ENCODE measurements at regions not wholly inside any gene's neighbourhood (a gene's known extent, or its start where the extent isn't known, plus 50 kb on each side); places are given as distances from the start of the nearest gene placed in this dataset.
A peak's percentile ranks its signal among the peaks of the same experiment; 100 is the strongest.

GRCh38 chr4:1524761-1525160 is 118.5 kb upstream of the NKX1-1 start:
- DNase-seq (ENCODE audit: low spot score) = no peak

DNA sequence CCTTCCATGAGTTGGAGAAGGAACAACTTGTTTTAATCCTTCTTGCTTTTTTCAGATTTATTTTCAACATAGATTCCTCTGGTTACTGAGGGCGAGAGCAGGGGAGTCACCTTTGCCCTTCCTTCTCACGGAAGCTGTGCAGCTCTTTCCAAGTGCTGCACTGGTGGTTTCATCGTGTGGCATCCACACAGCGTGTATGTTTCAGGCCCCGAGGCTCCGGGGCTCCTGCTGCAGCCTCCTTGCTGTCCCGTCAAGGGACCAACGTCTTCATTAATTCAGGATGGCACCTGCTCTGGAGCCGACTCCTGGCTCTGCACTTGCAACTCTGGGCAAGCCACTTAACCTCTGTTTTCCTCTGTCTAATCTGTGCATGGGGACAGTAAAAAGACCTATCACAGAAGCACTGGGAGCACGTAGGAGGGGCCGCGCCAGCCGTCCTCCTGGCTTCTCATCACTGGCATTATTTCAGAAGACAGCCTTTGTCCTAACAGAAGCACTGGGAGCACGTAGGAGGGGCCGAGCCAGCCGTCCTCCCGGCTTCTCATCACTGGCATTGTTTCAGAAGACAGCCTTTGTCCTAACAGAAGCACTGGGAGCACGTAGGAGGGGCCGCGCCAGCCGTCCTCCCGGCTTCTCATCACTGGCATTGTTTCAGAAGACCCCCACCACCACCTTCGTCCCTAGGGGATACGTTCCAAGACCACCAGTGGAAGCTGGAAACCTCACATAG is 117.8 kb upstream of the NKX1-1 start:
- DNase-seq (ENCODE audit: low spot score) = no peak

DNA sequence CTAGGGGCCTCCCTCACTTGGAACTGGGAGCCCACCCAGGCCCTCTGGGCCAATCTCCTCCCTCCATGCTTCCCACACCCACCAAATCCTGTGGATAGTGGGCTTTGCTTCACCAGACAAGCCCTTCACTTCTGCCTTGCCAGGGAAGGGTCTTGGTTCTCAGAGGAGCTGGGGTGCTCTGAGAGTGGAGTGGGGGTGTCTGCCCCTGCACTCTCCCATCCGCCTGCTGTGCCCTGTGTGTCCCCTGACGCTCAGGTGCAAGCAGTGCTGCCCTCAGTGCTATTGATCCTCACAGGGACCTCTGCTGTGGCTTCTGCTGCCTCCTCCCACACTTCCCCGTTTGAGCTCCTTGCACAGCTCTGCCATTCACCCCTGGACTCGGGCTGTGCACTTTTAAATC is 117.3 kb upstream of the NKX1-1 start:
- DNase-seq (ENCODE audit: low spot score) = no peak

- no peak for DNase-seq (ENCODE audit: low spot score)
These were observed 116.8 kb upstream of the NKX1-1 start for GRCh38 chr4:1523033-1523432.

DNA sequence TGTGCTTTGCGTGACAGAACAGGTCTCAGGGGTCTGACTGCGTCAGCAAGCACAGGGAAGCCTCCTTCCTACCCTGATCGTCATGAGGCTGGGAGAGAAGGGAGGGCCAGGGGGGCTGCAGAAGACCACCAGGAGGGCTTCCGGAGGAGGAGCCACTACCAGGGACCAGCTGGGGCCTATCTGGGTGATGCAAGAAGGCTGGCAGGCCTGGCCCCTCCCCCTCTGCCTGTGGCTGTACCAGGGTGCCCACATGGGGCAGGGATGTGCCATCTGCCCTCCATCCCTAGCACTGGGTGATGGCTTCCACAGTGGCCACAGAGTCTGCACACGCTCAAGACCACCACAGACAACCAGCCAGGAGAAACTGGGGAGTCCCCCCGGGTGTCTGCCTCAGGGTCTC is 116.4 kb upstream of the NKX1-1 start:
- no peak for DNase-seq (ENCODE audit: low spot score)

DNA sequence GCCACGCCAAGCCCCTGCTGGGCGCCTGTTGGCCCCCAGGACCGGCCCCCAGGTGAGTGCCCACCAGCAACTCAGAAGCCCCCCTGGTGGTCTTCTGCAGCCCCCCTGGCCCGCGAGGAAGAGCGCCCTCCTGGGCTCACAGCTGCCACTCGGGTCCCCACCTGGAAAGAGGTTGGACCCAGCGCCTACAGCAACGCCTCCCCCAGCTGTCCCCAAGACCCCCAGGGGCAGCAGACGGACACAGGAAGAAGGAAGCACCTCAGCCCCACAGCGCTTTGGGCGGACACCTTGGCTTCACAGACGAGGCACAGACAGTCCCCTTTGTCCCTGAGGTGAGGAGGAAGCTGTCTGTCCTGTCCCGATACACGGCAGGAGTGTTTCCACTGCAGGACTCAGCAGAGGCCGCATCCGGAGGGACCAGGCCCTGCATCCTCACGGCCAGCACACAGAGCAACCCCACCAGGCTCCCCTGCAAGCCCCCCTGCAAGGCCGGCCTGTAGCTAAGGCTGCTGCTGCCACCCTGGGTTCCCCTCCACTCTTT is 115.6 kb upstream of the NKX1-1 start:
- no peak for DNase-seq (ENCODE audit: low spot score)

GRCh38 chr4:1520795-1521576 is 114.7 kb upstream of the NKX1-1 start:
- DNase-seq (ENCODE audit: low spot score) = peak; percentile 57

DNA sequence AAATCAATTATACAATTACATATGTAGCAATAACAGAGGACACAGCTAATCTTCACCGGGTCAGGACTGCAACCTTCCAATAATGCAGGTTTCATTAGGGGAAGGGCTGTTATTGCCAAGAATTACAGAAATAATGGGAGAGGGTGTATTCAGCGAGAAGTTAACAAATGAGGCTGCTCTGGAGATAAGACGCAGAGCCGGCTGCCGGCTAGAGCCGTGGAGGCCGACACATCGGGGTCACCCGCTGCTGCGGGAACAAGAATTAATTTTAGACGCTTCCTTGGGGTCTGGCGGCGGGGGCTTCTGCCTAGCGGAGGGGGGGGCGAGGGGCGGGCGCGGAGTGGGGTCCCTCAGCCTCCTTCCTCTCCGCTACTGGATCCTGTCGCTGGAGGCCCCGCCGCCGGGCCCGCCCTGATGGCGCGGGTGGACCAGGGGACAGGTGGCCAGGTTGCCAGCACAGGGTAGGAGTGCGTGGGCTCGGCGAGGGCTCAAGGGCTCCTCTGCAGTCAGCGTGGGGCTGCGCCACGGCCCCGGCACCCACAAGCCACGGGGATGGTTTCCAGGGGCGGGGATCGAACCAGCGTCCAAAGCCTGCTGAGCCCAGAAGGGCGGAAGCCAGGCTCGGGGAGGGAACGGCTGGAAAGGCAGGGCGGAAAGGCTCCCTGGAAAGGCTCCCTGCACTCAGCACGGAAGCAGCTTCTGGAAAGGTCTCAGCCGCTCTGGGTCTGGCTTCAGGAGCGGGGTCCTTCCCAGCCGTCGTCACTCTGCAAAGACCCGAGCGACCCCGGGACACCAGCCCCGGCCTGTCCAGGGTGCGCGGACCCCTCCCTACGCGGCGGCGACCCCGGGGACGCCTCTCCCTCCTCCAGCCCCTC is 113.8 kb upstream of the NKX1-1 start:
- no peak for DNase-seq (ENCODE audit: low spot score)

- DNase-seq (ENCODE audit: low spot score) = no peak
These were observed 112.9 kb upstream of the NKX1-1 start for GRCh38 chr4:1518997-1519700.

GRCh38 chr4:1517592-1518411 is 111.6 kb upstream of the NKX1-1 start:
- DNase-seq (ENCODE audit: low spot score) = no peak

- no peak for DNase-seq (ENCODE audit: low spot score)
These were observed 110.7 kb upstream of the NKX1-1 start for GRCh38 chr4:1516881-1517480.

DNA sequence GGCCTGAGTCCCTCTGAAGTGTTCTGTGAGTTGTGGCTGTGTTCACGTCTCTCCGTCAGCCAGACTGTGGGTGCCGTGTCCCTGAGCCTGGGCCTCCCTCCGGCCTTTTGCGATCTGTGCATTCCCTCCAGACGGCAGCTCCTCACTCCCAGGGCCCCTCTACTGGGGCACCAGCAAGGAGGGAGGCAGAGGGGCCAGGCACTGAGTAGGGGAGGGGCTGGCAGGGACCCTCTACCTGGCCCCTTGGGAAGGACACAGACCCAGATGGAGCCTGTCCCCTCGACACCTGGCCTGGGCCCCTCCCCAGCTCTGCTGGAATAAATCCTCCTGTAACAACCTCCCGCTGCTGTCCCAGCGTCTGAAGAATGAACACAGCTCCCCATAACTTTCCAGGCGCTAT is 110.0 kb upstream of the NKX1-1 start:
- no peak for DNase-seq (ENCODE audit: low spot score)

GRCh38 chr4:1515763-1516162 is 109.5 kb upstream of the NKX1-1 start:
- DNase-seq (ENCODE audit: low spot score) = no peak

- DNase-seq (ENCODE audit: low spot score) = no peak
These were observed 108.9 kb upstream of the NKX1-1 start for GRCh38 chr4:1515156-1515555.

GRCh38 chr4:1514612-1515011 is 108.4 kb upstream of the NKX1-1 start:
- no peak for DNase-seq (ENCODE audit: low spot score)

DNA sequence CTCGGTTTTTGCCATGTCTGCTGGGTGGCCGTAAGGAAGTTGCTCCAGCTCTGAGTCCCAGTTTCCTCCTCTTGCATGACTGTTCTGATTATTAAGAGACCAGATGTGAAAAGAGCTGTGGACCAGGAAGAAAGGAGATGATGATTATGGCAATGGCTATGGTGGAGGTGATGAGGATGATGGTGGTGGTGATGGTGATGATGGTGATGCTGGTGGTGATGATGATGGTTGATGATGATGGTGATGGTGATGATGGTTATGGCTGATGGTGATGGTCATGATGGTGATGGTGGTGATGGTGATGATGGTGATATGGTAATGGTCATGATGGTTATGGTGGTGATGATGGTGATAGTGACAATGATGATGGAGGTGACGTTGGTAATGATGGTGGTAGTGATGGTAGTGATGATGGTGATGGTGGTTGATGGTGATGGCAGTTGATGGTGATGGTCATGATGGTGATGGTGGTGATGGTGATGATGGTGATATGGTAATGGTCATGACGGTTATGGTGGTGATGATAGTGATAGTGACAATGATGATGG is 107.8 kb upstream of the NKX1-1 start:
- no peak for DNase-seq (ENCODE audit: low spot score)

GRCh38 chr4:1512738-1513660 is 106.8 kb upstream of the NKX1-1 start:
- peak; percentile 82 for DNase-seq (ENCODE audit: low spot score)

GRCh38 chr4:1512051-1512737 is 106.0 kb upstream of the NKX1-1 start:
- DNase-seq (ENCODE audit: low spot score) = no peak

Measured in GM03348 (cell line).